GM21825 (cell line): ENCODE measurements at regions not wholly inside any gene's neighbourhood (a gene's known extent, or its start where the extent isn't known, plus 50 kb on each side); places are given as distances from the start of the nearest gene placed in this dataset.

ENCODE experiments used
- ATAC-seq: cut with Tn5 transposase; IDR thresholded peaks from one replicate; pipeline ENCODE4 v1.9.1; 2021; ENCODE audit warnings: mild to moderate bottlenecking, moderate library complexity; ENCODE audit not compliant: unreplicated experiment

DNA sequence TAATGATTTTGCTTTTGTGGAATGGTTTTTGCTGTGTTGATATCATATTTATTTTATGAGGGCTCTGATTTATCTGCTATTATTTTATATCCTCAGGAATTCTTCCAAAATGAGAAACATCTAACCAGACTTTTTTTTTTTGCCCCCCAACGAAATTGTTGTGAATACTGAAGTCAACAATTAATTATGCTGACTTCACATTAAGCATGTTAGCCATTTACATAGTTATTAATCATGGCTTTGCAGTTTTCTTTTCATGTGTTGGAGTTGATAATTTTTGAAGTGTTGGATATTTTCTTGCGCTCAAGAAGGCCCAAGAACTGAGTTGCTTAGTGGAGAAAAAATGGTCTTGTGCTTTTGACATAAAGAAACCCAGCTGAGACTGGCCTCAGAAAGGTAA, 246.6 kb upstream of the CRY1 start:
- ATAC-seq = no peak

DNA sequence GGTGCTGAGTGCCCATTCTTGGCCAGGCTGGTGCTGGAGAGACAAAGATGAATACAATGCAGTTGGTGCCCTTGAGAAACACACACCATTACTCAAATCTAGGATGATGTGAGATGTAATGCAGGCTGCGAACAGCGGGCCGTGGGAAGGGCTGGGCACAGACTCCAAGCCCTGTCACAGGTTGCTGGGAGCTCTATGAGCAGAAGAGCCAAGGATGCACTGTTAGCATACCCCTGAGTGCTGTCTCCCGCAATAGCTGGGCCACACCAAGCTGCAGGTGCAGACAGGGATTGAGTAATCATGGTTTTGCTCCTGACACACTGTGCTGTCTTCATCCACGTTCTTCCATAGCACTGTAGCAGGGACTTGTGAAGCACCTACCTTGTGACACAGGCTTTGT, 247.5 kb upstream of the CRY1 start:
- no peak for ATAC-seq

- no peak for ATAC-seq
Measured at GRCh38 chr12:107344035-107344808, 250.9 kb upstream of the CRY1 start.

DNA sequence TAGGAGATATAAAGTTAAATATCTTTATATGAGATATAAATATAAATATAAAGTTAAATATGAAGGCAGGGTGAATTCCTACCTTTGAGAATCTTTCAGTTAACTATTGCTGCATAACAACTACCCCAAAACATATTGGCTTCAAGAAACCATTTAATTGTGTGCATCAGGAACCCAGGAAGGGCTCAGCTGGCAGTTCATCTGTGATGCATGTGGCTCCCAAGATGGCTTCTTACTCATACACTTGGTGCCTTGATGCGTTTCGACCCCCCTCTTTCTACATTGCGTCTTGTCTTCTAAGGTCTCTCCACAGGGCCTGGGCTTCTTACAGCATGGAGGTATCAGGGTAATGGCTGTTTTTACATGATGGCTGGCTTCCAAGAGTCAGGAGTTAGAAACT, 253.9 kb upstream of the CRY1 start:
- ATAC-seq = no peak

GRCh38 chr12:107349008-107349747, 255.8 kb upstream of the CRY1 start:
- no peak for ATAC-seq

DNA sequence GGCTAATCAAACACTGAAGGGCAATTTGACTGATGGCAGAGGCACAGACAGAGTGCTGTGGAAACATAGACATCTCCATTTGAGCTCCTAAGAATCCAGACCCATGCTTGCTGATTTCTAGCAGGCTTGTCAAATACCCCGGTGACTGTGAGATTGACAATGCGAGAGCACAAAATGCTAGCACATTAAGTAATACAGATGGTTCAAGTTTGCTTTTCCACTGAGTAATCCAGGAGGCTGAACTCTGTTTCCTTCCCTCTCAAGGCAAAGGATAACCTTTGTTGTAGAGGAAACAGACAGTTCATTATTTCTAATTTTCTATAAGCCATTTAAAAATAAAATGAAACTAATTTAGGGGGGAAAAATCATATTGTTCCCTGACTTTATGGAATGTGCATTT, 256.5 kb upstream of the CRY1 start:
- no peak for ATAC-seq

GRCh38 chr12:107351109-107351508, 257.8 kb upstream of the CRY1 start:
- ATAC-seq = no peak

GRCh38 chr12:107351713-107352112, 258.4 kb upstream of the CRY1 start:
- no peak for ATAC-seq

GRCh38 chr12:107352347-107353081, 259.2 kb upstream of the CRY1 start:
- no peak for ATAC-seq

DNA sequence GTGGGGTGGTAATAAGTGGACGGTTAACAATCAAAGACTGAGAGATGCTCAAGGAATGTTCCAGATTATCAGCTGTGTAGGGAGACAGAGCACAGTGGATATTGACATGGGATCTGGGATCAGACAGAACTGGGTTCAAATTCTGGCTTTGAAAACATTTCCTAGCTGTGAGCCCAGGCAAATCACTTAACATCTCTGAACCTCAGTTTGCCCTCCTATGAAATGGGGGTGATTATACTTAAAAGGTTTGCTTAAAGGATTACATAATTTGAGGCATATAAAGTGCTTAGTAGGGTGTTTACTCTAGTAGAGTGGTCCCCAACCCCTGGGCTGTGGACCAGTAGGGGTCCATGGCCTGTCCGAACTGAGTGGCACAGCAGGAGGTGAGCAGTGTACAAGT, 260.0 kb upstream of the CRY1 start:
- no peak for ATAC-seq

- no peak for ATAC-seq
Measured at GRCh38 chr12:107355004-107355565, 261.7 kb upstream of the CRY1 start.

GRCh38 chr12:107355612-107356011, 262.3 kb upstream of the CRY1 start:
- no peak for ATAC-seq

- no peak for ATAC-seq
Measured at GRCh38 chr12:107356266-107356936, 263.1 kb upstream of the CRY1 start.

- no peak for ATAC-seq
Measured at GRCh38 chr12:107356937-107357295, 263.6 kb upstream of the CRY1 start.

DNA sequence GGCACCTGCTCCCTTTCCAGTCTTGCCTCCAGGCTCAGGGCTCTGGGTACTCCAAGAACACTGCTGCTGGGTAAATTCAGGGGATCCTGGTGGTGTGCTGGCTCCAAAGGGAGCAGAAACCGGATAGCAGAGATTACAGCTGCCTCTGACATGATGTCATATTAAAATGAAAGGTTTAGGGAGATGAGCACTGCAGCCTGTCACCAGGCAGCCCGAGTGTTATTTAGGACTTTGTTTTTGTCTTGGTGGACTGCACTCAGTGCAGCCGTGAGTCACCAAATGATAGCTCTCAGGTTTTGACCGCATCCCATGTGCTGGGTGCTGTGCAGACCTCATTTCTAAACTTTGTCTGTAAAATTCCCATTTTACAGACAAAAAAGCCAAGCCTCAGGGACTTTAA, 266.0 kb upstream of the CRY1 start:
- ATAC-seq = no peak

GRCh38 chr12:107360033-107360432, 266.7 kb upstream of the CRY1 start:
- no peak for ATAC-seq

DNA sequence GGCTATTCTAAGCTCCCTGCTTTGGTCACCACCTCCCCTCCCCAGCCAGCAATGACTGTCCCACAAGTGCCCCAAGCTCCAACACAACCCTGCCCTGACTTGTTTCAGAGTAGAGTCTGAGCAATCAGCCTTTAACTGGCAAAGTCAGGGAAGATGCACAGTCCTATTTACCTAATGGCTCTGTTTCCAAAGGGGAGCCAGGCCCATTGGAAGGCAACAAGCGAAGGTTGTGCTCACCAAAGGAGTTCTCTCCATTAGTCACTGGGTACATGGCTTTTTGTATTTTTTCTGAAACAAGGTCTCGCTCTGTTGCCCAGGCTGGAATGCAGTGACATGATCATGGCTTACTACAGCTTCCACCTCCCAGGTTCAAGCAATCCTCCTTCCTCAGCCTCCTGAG, 267.1 kb upstream of the CRY1 start:
- ATAC-seq = no peak

DNA sequence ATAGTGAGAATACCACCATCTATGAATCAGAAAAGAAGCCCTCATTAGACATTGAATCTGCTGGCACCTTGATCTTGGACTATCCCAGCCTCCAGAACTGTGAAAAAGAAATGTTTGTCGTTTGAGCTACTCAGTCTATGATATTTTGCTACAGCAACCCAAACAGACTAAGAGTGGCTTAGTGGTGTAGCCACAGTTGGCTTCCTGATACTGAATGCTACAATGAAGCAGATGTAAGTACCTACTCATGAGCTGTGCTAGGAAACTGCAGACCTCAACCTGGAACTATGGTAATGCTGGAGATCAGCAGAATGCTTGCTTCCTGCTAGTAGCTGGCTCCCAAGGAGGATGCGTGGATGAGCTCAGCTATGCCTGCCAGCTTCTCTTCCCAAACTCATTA, 268.6 kb upstream of the CRY1 start:
- ATAC-seq = no peak

DNA sequence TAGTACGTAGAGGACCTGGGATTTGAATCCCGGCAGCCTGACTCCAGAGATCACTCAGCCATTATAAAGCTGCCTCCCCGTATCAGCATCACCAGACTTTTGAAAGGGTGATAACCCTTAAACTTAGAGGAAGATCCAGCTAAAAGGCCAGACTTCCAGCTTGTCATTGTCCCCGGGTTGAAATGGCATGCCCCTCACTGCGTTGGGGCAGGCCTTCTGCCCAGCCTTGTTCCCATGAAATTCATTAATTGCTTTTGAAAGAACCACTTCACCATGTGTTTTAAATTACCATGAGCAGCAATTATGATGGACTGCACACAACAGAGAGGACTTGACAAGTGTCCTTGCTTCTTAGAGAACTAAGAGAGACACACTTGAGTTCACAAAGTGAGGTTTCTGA, 269.6 kb upstream of the CRY1 start:
- ATAC-seq = no peak

DNA sequence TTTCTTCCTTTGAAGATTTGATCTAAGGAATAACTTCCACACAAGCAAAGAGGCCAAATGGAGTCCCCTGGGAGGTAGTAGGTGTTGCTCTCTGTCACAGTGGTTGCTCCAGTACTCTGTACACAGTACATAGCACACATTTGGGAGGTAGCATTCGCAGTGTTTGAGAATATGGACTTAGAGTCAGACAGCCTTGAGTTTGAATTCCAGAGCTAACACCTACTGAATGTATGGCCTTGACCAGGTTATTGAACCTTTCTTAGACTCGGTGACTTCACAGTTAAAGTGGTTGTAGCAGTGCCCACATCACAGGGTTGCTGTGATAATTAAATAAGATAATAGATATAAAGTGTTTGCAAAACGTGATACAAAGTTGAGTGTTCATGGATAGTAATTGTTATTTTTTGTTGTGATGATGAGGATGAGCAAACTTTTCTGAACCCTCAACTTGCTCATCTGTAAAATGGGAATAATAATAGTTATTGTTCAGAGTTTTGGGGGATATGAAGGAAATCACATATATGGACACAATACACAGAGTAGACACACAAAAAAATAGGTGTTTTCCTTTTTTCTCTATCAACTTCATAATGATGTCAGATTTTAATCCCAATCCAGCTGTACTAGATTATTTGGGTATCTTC, 271.6 kb upstream of the CRY1 start:
- ATAC-seq = no peak

DNA sequence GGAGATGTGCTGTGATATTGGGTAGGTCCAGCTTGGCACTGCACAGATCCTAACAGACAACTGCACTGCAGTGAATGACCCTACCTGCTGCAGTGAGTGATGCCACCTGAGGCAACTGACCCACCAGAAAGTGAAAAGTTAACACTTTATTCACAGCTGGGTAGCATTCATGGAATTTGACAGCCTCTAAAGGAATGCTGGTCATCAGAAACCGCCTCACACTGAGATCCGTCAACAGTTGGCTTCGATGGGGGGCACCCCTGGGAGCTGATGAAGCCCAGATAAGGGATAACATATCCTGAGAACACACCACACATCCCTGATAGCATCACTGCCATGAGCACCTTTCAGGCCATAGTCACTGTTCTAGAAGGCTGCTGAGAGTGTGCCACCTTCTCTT, 272.4 kb upstream of the CRY1 start:
- no peak for ATAC-seq
